ENCODE measurements at regions not wholly inside any gene's neighbourhood (a gene's known extent, or its start where the extent isn't known, plus 50 kb on each side); places are given as distances from the start of the nearest gene placed in this dataset.

DNA sequence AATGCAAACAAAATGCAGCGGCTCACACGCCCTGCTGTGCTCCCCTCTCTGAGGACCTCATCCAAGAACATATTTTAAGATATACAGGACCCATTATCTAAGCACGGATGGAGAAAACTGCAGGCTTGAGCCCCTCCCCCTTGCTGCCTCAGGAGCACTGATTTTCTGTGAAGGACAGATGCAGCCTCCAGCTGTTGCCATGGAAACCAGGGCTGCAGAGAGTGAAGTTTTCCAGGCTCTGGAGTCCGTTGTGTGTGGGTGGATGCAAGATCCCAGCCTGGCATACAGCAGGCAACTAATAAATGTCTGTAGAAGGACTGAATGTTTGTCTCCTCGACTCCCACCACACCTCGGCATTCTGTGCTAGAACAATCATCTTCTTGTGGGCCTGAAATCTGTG lies 105.6 kb upstream of the PEG3 start:
- no peaks in the 10 kb centered on the region for H3K27me3 ChIP-seq (ENCODE audit: insufficient read depth, poor library complexity, severe bottlenecking)
- no peak for TF ChIP-seq SPI1 (IDR thresholded peaks at IDR 0.05; ENCODE audit: borderline replicate concordance, low read depth)
- TF ChIP-seq GABPA (IDR thresholded peaks at IDR 0.05; ENCODE audit: low read depth): no peak
- TF ChIP-seq, protein P1, sequence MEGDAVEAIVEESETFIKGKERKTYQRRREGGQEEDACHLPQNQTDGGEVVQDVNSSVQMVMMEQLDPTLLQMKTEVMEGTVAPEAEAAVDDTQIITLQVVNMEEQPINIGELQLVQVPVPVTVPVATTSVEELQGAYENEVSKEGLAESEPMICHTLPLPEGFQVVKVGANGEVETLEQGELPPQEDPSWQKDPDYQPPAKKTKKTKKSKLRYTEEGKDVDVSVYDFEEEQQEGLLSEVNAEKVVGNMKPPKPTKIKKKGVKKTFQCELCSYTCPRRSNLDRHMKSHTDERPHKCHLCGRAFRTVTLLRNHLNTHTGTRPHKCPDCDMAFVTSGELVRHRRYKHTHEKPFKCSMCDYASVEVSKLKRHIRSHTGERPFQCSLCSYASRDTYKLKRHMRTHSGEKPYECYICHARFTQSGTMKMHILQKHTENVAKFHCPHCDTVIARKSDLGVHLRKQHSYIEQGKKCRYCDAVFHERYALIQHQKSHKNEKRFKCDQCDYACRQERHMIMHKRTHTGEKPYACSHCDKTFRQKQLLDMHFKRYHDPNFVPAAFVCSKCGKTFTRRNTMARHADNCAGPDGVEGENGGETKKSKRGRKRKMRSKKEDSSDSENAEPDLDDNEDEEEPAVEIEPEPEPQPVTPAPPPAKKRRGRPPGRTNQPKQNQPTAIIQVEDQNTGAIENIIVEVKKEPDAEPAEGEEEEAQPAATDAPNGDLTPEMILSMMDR (IDR thresholded peaks at IDR 0.05; ENCODE audit: insufficient read depth, low read length): no peak
- TF ChIP-seq POLR2AphosphoS5 (IDR thresholded peaks at IDR 0.05; ENCODE audit: low read depth): no peak
- TF ChIP-seq, protein P2, sequence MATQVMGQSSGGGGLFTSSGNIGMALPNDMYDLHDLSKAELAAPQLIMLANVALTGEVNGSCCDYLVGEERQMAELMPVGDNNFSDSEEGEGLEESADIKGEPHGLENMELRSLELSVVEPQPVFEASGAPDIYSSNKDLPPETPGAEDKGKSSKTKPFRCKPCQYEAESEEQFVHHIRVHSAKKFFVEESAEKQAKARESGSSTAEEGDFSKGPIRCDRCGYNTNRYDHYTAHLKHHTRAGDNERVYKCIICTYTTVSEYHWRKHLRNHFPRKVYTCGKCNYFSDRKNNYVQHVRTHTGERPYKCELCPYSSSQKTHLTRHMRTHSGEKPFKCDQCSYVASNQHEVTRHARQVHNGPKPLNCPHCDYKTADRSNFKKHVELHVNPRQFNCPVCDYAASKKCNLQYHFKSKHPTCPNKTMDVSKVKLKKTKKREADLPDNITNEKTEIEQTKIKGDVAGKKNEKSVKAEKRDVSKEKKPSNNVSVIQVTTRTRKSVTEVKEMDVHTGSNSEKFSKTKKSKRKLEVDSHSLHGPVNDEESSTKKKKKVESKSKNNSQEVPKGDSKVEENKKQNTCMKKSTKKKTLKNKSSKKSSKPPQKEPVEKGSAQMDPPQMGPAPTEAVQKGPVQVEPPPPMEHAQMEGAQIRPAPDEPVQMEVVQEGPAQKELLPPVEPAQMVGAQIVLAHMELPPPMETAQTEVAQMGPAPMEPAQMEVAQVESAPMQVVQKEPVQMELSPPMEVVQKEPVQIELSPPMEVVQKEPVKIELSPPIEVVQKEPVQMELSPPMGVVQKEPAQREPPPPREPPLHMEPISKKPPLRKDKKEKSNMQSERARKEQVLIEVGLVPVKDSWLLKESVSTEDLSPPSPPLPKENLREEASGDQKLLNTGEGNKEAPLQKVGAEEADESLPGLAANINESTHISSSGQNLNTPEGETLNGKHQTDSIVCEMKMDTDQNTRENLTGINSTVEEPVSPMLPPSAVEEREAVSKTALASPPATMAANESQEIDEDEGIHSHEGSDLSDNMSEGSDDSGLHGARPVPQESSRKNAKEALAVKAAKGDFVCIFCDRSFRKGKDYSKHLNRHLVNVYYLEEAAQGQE (IDR thresholded peaks at IDR 0.05; ENCODE audit: insufficient replicate concordance, low read depth): no peak
- H3K4me3 ChIP-seq (replicated peaks; ENCODE audit: insufficient read depth, low read length): no peak overlapping the region
- H3K27ac ChIP-seq (replicated peaks): no peak overlapping the region
- DNase-seq (ENCODE audit: low read depth in 1 of 2, low spot score in 1 of 2): no peak

DNA sequence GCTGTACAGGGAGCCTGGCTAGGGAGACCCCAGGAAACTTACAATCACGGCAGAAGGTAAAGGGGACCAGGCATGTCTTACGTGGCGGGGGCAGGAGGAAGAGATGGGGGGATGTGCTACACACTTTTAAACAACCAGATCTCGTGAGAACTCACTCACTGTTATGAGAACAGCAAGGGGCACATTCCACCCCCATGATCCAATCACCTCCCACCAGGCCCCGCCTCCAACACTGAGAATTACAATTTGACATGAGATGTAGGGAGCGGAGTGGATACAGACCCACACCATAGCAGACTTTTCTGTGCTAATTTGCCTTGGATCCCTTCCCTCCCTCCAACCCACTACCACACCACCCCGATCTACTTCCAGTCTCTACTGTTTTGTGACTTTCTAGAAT lies 106.7 kb upstream of the PEG3 start:
- no peak for DNase-seq (ENCODE audit: low read depth in 1 of 2, low spot score in 1 of 2)
- H3K4me3 ChIP-seq (replicated peaks; ENCODE audit: insufficient read depth, low read length): no peak overlapping the region
- no peaks in the 10 kb centered on the region for H3K27me3 ChIP-seq (ENCODE audit: insufficient read depth, poor library complexity, severe bottlenecking)
- H3K27ac ChIP-seq (replicated peaks): no peak overlapping the region
- TF ChIP-seq, protein P1 (IDR thresholded peaks at IDR 0.05; ENCODE audit: insufficient read depth, low read length): no peak
- TF ChIP-seq SPI1 (IDR thresholded peaks at IDR 0.05; ENCODE audit: borderline replicate concordance, low read depth) (no peak), GABPA (IDR thresholded peaks at IDR 0.05; ENCODE audit: low read depth) (no peak), POLR2AphosphoS5 (IDR thresholded peaks at IDR 0.05; ENCODE audit: low read depth) (no peak)
- TF ChIP-seq, protein P2 (IDR thresholded peaks at IDR 0.05; ENCODE audit: insufficient replicate concordance, low read depth): no peak

DNA sequence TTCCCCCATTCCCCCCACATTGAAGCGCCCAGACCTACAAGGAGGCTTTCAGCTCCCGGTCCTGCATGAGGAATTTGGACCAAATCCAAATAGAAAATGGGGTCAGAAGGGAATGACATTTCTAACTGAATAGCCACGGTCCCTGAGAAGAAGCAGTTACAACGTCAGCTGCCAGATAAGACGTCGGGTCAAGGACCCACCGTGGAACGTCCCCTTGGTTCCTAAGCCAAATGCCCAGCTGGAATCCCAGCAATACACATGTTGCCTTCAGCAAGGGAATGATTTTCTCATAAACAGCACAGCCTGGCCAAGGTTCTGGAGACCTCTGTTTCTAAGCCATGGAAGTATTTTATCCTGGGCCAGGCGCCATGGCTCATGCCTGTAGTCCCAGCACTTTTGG lies 109.1 kb upstream of the PEG3 start:
- TF ChIP-seq, protein P1 (IDR thresholded peaks at IDR 0.05; ENCODE audit: insufficient read depth, low read length): no peak
- TF ChIP-seq POLR2AphosphoS5 (IDR thresholded peaks at IDR 0.05; ENCODE audit: low read depth) (no peak), GABPA (IDR thresholded peaks at IDR 0.05; ENCODE audit: low read depth) (no peak), SPI1 (IDR thresholded peaks at IDR 0.05; ENCODE audit: borderline replicate concordance, low read depth) (no peak)
- TF ChIP-seq, protein P2 (IDR thresholded peaks at IDR 0.05; ENCODE audit: insufficient replicate concordance, low read depth): no peak
- no peaks in the 10 kb centered on the region for H3K27me3 ChIP-seq (ENCODE audit: insufficient read depth, poor library complexity, severe bottlenecking)
- H3K27ac ChIP-seq (replicated peaks): no peak overlapping the region
- DNase-seq (ENCODE audit: low read depth in 1 of 2, low spot score in 1 of 2): no peak
- no peak overlapping the region for H3K4me3 ChIP-seq (replicated peaks; ENCODE audit: insufficient read depth, low read length)
